LNCAP (cell line): ENCODE measurements at regions not wholly inside any gene's neighbourhood (a gene's known extent, or its start where the extent isn't known, plus 50 kb on each side); places are given as distances from the start of the nearest gene placed in this dataset.

ENCODE experiments used
- TF ChIP-seq, protein P1 (sequence below): fragments of 450-650 bp; IDR thresholded peaks from 2 replicates; pipeline ENCODE4 v1.5.1; 2017; ENCODE audit warnings: mild to moderate bottlenecking

DNA sequence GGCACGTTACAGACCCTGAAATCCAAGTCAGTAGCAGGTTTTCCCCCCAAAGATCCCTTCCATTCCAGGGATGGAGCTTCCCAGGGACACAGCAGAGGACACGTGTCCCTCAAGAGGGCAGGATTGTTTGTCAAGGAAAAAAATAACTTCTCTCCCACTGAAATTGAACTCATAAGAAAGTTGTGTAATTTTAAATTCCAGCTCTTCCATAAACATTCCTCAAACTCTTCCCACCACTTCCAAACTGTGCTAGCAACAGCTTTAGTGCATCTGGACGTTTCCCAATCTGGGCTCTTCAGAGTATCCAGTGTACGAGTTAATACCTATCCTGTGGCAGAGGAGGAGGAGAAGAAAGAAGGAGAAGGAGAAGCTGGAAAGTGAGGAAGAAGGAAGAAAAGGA lies 79.6 kb downstream of the PSMG1 start:
- TF ChIP-seq, protein P1, sequence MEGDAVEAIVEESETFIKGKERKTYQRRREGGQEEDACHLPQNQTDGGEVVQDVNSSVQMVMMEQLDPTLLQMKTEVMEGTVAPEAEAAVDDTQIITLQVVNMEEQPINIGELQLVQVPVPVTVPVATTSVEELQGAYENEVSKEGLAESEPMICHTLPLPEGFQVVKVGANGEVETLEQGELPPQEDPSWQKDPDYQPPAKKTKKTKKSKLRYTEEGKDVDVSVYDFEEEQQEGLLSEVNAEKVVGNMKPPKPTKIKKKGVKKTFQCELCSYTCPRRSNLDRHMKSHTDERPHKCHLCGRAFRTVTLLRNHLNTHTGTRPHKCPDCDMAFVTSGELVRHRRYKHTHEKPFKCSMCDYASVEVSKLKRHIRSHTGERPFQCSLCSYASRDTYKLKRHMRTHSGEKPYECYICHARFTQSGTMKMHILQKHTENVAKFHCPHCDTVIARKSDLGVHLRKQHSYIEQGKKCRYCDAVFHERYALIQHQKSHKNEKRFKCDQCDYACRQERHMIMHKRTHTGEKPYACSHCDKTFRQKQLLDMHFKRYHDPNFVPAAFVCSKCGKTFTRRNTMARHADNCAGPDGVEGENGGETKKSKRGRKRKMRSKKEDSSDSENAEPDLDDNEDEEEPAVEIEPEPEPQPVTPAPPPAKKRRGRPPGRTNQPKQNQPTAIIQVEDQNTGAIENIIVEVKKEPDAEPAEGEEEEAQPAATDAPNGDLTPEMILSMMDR, result no peak

DNA sequence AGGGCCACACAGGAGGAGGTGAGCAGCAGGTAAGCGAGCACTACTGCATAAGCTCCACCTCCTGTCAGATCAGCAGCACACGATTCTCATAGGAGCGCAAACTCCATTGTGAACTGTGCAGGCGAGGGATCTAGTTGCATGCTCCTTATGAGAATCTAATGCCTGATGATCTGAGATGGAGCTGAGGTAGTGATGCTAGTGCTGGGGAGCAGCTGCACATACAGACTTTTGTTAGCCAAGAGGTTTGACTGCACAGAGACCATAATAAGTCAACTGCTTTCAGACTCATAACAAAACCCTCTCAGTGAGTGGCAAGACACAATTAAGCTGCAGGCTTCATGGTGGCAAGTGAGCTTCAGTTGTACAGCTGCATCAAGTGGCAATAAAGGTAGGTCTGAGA lies 83.4 kb downstream of the PSMG1 start:
- TF ChIP-seq, protein P1, result no peak

DNA sequence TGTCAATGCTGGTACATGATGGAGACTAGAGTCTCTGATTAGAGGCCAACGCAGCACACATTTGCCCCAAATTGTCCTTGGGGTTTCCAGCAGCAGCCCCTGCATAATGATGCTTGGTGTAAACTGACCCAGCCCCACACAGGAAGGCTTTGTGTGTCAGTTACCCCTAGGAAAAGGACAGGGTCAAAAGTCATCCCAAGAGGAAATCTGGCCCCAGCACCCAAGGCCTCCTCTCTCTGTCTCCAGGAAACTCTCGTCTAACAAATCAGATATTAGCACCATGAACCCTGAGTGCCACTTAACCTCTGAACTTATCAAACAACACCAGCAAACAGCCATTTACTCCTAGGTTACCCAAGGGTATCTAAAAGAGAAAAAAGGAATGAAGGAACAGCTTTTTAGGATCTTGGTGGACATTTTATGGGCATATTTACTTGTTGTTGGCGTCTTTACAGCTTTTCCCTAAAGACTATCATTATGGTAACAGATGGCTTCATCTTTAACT lies 84.5 kb downstream of the PSMG1 start:
- TF ChIP-seq, protein P1, result no peak

DNA sequence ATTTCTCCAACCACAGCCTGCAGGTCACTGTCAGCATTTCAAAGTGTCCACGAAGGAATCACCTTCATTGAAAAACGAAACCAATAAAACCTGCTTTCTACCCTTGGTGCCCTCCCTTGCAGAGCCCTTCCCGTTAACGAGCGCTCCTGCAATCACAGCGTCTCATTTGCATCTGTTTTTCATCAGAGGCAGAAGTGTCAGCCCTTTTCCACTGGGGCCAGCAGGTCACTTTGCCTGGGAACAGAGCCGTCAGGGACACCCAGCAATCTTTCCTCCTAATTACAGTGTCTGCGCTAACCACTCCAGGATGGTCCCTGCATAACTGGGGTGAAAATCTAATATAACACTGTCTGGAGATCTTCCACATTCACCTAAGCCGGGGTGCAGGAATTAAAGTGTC lies 85.3 kb downstream of the PSMG1 start:
- TF ChIP-seq, protein P1, result no peak

DNA sequence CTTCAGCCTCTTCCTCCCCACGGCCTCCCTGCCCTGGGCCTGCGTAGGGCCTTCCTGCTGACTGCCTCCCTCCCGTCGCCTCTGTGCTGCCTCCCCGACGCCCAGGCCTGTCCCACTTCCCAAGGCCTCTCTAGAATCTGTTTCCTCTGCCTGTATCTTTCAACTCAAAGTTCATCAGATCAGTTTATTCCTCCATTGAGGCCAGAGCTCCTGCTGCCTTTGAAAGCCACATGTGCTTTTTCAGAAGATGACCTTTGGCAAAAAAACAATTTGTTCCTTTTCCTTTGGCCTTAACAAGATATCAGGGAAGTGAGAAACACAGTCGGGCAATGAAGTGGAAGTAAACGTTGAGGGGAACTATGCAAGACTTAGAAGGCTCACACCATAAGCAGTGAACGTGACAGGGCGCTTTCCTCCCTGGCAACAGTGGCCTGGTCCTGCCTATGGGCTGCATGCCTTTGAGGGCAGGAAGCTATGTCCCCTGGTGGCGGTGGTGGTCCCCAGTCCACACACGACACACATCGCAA lies 85.9 kb downstream of the PSMG1 start:
- TF ChIP-seq, protein P1, result no peak

DNA sequence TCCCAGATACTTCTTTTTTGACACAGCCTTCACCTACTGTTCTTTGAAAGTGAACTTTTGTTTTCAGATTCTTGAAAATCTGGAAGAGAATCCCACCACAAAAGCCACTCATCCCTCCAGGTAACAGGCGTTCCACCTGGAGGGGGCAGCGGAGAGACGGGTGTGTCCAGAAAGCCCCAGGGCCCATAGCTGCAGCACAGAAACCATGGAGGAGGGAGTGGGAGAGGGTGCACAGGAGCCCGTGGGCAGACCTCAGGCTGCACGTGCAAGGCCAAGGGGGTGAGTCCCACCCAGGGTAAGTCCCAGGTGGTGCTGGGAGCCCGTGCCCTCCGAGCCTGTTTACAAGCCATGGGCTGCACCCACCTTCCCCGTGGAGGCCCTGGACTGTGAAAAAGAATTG lies 86.5 kb downstream of the PSMG1 start:
- TF ChIP-seq, protein P1, result no peak

DNA sequence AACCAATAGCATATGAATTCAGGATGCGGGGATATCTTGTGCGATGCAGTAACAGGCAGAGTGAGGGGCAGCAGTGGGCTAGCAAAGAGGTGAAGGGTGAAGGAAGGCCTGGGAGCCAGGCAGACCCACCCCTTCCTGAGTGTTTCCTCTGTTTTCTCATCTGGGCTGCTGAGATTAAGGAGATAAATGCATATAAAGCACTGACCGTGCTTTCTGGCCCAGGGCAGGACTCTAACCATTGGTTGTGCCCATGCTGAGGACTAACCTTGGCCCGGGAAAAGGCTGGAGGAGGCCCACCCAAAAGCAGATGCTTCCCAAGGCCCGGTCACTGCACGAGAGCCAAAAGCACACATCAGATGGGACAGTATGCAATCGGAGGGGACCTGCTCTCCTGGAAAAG lies 87.6 kb downstream of the PSMG1 start:
- TF ChIP-seq, protein P1, result no peak
